ENCODE measurements at regions not wholly inside any gene's neighbourhood (a gene's known extent, or its start where the extent isn't known, plus 50 kb on each side); places are given as distances from the start of the nearest gene placed in this dataset.

GRCh38 chr15:58268746-58269267 lies 130.6 kb downstream of the AQP9 start:
- TF ChIP-seq POLR2AphosphoS5 (IDR thresholded peaks at IDR 0.05), result no peak
- TF ChIP-seq POLR2A (IDR thresholded peaks at IDR 0.05), result no peak

Data from breast epithelium (tissue), 3 donors.